GDM1 (cell line): ENCODE measurements at regions not wholly inside any gene's neighbourhood (a gene's known extent, or its start where the extent isn't known, plus 50 kb on each side); places are given as distances from the start of the nearest gene placed in this dataset.
"Not testable (repeated sequence)": the region's sequence is repeated elsewhere in the genome, so short reads cannot be mapped to it uniquely, and the experiment has no call there.

ENCODE experiments used
- DNase-seq: peaks from one replicate; lab custom pipeline; 2025; lab: John Stamatoyannopoulos, UW

DNA sequence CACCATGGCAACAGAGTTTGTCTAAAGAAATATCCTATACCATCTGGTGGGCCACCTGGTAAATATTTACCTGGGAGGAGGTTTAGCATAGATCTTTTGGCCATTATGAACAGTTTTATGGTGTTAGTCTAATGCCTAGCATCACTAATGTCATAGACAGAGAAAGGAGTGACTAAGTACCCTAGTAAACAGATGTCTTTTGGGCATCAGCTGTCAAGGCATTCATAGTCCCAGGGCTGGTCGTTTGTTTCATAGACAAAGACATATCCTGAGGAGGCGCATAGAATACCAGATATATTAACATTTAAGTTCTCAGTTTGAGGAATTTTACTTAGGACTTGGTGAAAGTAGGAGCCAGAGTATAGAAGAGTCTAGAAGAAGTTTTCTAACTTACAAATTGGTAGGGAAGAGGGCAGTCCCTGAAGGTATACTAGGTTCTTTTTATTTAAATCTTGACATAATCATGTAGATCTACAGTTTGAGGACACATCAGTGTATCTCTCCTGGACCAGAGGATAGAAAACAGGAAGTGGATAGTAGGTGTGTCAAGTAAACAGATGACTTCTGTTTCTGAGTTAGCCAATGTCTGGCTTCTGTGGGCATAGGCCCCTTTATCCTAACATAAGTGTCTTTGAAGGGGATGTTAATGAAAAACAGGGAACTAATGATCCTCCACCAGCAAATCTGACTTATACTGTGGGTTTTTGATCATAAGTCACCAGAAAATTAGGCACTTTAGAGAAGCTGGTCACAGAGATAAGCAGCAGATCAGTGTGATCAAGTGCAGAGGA is 105.0 kb upstream of the PRSS3 start:
- no peak for DNase-seq

DNA sequence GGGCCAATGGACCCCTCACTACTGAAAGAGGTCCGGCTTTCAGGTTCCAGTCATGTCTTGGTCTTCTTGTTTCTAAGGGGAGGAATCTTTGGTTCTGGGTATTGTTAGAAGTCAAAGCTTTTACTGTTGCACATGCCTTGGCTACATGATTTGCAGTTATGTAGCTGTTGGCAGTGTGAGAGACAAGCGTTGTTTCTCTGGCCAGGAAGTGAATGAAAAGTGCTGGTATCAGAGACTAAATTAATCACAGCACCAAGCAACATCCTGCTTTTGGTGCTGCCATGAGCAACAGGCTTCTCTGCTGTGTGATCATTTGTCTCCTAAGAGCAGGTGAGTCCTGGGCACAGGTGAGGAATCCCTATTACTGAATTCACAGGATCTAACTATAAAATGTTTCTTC is 100.1 kb upstream of the PRSS3 start:
- no peak for DNase-seq

DNA sequence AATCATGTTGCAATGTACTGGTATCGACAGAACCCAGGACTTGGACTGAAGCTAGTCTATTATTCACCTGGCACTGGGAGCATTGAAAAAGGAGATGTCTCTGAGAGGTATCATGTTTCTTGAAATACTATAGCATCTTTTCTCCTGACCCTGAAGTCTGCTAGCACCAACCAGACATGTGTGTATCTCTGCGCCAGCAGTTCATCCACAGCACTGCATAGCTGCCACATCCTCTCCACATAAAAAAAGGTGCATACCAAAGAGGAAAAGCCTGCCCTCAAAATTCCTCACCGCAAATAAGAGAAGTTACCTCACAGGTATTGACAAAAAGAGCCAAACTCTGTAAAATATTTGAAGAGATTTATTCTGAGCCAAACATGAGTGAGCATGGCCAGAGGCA is 99.5 kb upstream of the PRSS3 start:
- DNase-seq, result no peak

DNA sequence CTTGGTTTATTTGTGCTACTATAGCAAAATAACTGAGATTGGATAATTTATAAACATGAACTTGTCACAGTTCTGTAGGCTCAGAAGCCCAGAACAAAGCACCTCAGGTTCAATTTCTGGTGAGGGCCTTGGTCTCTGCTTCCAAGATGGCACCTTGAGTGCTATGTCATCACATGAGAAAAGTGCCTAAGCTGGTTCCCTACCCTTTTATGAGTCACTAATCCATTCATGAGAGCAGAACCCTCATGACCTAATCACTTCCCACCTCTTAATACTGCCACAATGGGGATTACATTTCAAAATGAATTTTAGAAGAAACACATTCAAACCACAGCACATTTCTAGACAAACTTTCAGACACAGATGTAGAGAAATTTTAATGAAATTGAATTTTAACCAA is 98.2 kb upstream of the PRSS3 start:
- DNase-seq, result no peak

DNA sequence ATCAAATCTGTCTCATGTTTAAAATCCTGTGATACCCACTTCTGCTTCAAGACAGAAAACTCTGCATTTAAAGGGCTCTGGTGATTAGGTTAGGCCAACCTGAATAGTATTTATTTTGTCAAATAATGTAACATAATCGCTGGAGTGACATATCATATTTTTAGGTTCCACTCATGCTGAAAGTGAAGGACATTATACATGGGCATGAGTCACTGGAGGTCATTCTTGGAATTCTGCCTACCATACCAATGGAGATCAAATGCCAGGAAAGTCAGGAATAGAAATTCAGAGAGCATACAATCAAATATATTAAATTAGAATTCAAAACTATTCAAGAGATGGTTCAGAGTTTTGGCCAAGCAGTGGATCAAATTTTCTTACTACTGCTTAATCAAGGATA is 97.1 kb upstream of the PRSS3 start:
- no peak for DNase-seq

DNA sequence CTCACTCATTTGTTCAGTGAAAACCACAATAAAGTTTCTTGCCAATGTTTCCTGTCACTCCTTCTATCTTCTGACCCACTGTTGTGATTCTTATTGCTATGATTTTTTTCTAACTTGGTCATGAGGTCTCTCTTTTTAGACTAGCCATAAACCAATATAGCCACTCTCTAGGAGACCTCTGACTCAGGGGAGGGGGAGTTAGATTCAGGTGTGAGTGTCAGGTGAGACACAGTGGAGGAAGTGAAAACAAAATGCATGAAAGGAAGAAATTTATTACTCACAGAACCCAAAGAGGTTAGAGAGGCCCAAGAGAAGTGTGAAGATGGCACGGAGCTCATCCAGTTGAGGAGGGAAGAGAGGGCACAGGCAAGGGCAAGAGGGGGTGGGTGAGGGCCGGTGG is 94.4 kb upstream of the PRSS3 start:
- DNase-seq, result not testable (repeated sequence)

DNA sequence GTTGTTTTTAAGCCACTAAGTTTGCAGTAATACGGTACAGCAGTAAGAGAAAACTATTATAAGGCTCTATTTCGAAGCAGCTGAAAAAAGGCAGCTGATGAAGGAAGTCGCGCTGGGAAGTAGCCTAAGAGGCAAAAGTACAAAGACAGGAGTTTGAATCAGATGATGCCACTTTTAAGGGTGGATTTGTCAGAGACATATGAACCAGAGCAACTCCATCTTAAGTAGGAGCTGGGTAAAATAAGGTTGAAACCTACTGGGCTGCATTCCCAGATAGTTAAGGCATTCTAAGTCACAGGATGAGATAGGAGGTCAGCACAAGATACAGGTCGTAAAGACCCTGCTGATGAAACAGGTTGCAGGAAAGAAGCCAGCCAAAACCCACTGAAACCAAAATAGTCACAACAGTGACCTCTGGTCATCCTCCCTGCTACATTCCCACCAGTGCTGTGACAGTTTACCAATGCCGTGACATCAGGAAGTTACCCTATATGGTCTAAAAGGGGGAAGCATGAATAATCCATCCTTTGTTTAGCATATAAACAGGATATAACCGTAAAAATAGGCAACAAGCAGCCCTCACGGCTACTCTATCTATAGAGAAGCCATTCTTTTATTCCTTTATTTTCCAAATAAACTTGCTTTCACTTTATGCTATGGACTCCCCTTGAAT is 91.8 kb upstream of the PRSS3 start:
- DNase-seq, result no peak

DNA sequence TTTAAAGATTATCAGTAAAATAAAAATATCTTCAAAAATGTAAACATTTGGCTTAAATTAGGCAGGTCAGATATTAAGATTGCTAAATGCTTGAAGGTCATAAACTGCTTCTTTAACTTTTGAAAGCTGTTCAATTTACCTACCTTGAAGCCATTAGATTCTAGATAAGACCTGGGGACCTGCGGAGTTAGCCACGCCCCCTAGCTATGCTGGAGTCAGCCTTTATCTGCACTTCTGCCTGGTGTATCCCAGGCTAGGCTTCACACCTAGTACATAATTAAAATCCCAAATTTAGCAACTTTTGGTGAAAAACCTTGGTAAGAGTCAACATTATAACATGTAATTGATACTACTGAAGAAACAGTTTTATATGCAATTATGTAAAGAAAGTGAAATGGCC is 89.9 kb upstream of the PRSS3 start:
- not testable (repeated sequence) for DNase-seq

DNA sequence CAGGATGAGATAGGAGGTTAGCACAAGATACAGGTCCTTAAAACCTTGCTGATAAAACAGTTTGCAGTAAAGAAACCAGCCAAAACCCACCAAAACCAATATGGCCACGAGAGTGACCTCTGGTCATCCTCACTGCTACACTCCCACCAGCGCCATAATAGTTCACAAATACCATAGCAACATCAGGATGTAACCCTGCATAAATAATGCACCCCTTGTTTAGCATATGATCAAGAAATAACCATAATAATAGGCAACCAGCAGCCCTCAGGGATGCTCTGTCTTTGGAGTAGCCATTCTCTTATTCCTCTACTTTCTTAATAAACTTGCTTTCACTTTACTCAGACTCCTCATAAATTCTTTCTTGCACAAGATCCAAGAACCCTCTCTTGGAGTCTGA is 86.9 kb upstream of the PRSS3 start:
- DNase-seq, result no peak

DNA sequence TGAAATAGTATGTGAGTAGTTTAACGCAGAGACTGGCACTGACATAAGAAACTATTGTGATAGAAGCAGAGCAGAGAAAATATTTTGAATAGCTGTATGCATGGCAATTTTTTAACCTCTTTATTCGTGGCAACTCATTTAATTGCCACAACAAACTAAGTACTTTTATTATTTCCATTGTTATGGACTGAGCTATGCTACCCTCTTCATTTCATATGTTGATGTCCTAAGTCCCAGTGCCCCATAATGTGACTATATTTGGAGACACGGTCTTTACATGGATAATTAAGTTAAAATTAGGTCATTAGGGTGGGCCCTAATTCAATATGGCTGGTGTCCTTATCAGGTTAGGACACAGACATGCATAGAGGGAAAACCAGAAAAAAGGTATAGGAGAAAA is 86.1 kb upstream of the PRSS3 start:
- DNase-seq, result no peak

DNA sequence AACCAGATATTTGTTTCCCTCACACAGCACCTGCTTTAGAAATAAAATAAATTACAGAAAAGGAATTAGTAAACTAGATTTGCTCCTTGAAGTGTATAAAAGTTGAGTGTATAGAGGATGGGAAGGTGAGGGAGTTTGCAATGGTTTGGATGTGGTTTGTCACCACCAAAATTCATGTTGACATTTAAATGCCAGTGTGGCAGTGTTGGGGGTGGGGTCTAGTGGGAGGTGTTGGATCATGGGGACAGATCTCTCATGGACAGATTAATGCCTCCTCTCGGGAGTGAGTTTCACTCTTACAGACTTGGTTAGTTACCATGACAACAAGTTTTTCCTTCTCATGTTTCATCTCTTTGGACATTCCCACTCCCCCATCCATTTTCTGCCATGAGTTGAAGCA is 83.9 kb upstream of the PRSS3 start:
- DNase-seq, result not testable (repeated sequence)

DNA sequence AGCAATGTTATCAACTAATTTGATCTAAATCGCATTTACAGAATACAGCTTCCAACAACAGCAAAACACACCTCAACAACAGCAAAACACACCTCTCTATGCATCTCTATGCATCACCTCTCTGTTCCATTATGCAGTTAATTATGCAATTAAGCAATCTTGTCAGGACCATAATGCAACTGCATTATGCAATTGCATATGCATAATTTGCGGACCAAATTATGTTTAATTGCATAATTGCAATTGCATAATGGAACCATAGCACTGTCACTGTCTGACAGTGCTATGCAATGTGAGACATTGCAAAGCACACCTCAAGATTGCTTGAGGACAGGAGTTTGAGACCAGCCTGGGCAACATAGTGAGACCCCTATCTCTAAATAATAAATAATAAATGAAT is 80.4 kb upstream of the PRSS3 start:
- no peak for DNase-seq

DNA sequence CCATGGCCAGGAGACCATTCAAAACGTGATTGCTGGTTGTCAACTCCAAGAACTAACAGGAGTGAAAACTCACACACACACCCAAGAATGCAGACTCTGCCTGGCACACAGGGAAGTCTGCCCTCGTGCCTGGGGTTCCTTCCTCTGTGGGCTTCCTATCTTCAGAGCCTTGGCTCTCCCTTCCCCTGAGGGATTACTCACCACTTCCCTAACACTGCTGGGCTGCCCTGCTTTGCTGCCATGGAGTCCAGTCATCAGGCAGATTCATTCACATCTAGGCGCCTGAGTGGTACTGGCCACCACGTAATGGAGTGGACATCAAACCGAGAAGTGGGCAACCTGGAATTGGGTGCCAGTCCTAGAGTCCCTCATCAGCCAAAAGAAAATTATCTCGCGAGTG is 76.4 kb upstream of the PRSS3 start:
- DNase-seq, result peak; percentile 73

DNA sequence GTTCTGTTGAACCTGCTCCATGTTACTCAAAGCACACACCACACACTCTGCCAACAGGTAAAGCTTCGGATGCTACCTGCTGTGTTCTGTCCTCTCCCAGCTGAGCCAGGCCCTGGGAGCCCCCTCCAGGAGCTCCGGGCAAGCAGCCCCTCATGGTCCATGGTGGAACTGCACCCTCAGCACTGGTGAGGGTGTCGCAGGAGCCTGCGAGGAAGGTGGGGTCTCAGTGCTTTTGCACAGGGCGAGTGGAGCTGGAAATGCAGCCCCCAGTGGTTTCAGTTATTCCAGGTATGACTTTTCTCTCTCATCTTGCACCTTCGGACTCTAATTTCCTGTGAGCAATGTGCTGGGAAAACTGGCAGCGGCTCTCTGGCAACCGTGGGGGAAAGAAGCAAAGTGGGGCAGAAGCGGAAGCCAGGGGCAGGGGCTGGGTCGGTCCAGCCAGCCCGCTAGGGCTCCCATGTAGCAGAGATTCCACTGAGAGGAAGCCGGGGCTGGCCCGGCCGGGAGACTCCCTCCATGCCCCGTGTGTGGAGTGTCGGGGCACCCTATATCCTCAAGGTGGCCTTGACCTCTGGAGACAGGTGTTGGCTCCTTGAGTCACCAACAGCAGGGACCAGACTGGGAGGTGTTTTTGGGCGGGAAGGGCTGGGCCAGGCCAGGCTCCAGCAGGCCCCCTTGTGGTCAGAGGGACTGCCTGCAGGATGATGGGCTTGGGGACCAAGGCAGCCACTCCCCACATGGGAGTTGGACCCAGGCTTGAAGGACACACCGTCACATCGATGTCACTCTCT is 75.6 kb upstream of the PRSS3 start:
- peak; percentile 48 for DNase-seq

DNA sequence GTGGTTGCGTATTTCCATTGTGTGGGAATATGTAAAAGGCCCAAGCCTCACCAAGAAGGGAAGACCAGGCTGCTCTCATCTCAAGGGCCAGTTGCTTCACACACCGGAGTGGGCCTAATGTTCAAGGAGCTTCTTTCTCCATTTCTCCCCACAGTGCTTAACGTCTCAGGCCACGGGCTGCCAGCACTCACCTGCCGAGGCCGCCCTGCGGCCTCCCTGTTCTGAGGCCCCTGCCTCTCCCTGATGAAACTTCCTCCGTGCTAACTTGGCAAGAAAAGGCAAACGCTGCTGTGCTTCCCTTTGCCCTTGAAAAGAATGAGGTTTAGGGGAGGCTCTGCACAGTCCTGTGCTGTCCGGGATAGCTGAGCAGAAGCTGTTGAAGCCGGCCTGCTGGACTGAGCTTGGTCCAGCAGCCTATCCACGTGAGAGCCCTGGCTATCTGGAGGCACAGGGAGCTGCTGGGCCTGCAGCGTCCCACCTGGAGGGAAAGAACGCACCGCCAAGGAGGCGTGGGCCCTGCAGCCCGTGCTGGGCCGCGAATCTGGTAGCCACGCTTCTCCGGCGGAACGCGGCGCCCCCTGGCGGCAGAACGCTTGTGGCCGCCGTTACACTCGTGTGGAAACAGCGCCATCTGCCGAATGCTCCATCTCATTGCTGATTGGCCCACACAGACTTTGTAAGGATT is 73.5 kb upstream of the PRSS3 start:
- peak; percentile 78 for DNase-seq

DNA sequence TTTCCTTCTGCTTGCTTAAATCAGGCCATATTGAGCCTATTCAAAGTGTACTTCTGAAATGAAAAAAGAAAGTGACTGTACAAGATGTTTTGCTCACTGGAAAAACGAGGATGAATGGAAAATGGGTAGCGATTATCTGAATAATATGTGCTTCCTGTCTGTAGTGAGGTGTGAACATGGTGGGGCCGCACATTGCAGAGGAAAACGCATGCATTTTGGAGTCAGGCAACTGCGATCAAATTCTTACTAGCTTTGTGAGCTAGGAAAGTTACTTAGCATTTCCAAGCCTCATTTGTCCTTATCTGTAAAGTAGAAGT is 73.0 kb upstream of the PRSS3 start:
- DNase-seq, result no peak

DNA sequence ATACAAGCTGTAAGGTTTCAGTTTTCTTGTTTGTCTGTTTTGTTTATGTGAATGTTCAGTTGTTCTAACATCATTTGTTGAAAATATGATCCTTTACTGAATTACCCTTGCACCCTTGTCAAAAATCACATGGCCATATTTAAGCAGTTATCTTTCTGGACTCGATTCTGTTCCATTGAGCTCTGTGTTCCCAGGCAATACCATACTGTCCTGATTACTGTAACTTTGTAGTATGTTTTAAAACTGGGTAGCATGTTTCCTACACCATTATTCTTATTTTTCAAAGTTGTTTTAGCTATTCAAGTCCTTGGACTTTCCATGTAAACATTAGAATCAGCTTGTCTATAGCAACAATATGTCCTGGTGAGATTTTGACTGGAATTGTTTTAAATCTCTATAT is 66.7 kb upstream of the PRSS3 start:
- no peak for DNase-seq

DNA sequence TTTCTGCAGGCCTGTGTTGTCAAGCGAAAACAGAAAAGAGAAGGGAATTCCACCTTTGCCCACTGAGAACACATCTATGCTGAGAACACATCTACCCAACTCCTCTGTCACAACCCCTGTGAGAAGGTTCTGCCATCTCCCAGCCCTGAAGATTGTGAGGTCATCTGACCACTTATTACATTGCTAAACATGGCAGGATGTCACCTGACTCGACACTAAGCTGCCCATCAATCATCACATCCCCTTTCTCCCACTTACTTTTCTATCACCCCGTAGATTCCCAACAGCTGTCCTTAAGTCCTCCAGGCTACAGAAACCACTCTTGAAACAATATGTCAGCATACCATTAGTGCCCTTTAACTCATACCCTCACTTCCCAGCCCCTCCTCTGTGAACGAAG is 64.2 kb upstream of the PRSS3 start:
- no peak for DNase-seq

DNA sequence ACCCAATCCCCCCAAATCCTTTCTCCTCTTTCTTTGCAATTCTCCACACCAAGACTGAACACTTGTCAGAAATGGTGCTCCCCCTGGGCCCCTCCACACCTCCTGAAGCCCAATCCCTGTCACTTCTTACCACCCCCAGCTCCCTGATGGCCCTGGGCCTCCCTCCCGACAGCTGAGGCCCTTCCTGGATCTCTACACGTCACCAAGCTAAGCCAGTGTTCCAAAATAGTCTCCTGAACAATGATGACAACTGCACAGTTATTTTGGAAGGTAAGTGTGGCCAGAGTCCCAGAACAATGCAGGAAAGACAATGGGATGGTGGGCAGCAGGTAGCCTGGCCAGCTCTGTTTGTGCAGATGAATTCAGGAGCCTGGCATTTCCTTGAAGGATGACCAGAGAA is 63.7 kb upstream of the PRSS3 start:
- no peak for DNase-seq

DNA sequence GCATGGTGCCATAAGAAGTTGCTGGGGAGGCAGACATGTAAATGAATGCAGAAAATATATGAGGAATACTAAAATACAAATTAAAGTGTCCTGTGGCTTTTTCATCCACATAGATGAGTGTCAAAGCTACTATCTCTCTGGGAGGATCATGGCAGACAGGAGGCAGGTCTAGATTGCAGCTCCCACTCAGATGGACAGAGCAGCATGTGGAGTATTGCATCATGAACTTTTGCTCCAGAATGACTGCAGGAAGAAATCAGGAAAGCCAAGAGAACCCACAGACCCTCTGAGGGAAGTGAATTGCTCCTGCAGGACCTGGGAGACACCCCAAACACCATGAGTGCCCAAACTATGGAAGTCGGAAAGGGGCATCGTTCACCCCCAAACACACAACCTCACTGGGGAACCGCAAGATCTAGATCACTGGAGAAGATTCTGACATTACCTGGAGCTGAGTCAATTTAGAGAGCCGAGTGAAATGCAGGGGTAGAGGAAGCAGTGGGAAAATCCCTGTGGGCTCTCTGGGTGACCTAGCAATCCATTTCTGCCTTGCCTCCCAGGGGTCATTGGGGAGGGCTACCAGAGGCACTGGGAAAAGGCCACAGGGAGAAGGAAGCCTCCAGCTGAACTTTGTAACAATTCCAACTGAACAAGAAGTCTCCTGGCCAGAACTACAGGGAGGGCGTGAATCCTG is 61.0 kb upstream of the PRSS3 start:
- DNase-seq, result not testable (repeated sequence)

DNA sequence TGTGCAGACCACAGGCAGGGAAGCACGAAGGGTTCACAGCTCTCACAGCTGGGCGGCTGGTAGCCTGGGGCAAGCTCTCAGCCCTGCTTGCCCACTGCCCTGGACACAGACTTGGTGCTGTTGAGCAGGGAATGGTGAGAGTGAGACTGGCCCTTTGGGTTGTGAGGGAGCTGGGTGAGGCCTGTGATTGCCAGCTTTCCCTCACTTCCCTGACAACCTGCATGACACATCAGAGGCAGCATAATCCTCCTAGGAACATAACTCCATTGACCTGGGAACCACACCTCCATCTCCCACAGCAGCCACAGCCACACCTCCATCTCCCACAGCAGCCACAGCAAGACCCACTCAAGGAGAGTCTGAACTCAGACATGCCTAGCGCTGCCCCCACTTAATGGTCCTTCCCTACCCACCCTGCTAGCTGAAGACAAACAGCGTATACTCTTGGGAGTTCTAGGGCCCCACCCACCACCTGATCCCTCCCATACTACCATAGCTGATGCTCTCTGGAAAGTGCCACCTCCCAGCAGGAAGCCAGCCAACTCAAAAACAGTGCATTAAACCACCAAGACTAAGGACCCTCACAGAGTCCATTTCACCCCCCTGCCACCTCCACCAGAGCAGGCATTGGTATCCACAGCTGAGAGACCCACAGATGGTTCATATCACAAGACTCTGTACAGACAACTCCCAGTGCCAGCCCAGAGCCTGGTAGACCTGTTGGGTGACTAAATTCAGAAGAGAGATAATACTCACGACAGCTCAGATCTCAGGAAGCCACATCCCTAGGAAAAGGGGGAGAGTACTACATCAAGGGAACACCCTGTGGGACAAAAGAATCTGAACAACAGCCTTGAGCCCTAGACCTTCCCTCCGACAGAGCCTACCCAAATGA is 60.2 kb upstream of the PRSS3 start:
- not testable (repeated sequence) for DNase-seq
